ENCODE measurements at regions not wholly inside any gene's neighbourhood (a gene's known extent, or its start where the extent isn't known, plus 50 kb on each side); places are given as distances from the start of the nearest gene placed in this dataset.

- no peak for DNase-seq (ENCODE audit: low read depth, low spot score)
- H4K20me1 ChIP-seq (ENCODE audit: control insufficient read depth, insufficient read depth), result no peaks in the 10 kb centered on the region
- ChIA-PET POLR2A (no interaction called here), SMC1A (ENCODE audit: uncharacterized antibody, unreplicated experiment) (no interaction called here), CTCF (no interaction called here), RAD21 (ENCODE audit: unreplicated experiment) (no interaction called here)
- 0% methylated on average over 3 of the region's 3 CpGs for WGBS (ENCODE audit: insufficient coverage, insufficient replicate concordance, low lambda C conversion rate, missing lambda C conversion rate)
- no peaks in the 10 kb centered on the region for H3K9me3 ChIP-seq (replicated peaks; ENCODE audit: control insufficient read depth, insufficient read depth, low read length)
- no peaks in the 10 kb centered on the region for H3K79me2 ChIP-seq (ENCODE audit: control insufficient read depth, insufficient read depth, low read length)
- H3K9ac ChIP-seq (ENCODE audit: control insufficient read depth, insufficient read depth, low read length), result no peak overlapping the region
- ATAC-seq, result no peak
- H2AFZ ChIP-seq (ENCODE audit: control insufficient read depth, low read depth, low read length), result no peak overlapping the region
- no peaks in the 10 kb centered on the region for H3K36me3 ChIP-seq (ENCODE audit: control insufficient read depth in 2 of 2, insufficient read depth in 2 of 2, low read length in 1 of 2)
- H3K27ac ChIP-seq (ENCODE audit: control insufficient read depth, insufficient read depth), result no peak overlapping the region
- BruUV-seq (replicated peaks), result no TSS peak
- H3K4me1 ChIP-seq (ENCODE audit: control insufficient read depth, insufficient read depth, low read length), result no peaks in the 10 kb centered on the region
- H3K27me3 ChIP-seq (replicated peaks in 1 of 2; ENCODE audit: control insufficient read depth in 2 of 2, insufficient read depth in 2 of 2, low read length in 1 of 2), result no peaks in the 10 kb centered on the region
- H3K4me3 ChIP-seq, result no peak overlapping the region
- FAIRE-seq, result no peak
- intact Hi-C loops (cut with micrococcal nuclease; ENCODE audit: unreplicated experiment), result no loop called here
- no peak overlapping the region for H3K4me2 ChIP-seq (ENCODE audit: control insufficient read depth, insufficient read depth)
- in situ Hi-C loops (cut with MboI), result no loop called here
- no peak for TF ChIP-seq EZH2 (IDR thresholded peaks at IDR 0.05; ENCODE audit: borderline replicate concordance, control insufficient read depth, low read depth, low read length)
- TF ChIP-seq HDAC2 (IDR thresholded peaks at IDR 0.05), result no peak
- TF ChIP-seq CHD4 (IDR thresholded peaks at IDR 0.05), result no peak
- TF ChIP-seq CHD2 (IDR thresholded peaks at IDR 0.05; ENCODE audit: borderline replicate concordance, low read depth, low read length), result no peak
- TF ChIP-seq ZNF217 (IDR thresholded peaks at IDR 0.05), result no peak
- no peak for TF ChIP-seq ZBTB40 (IDR thresholded peaks at IDR 0.05; ENCODE audit: borderline replicate concordance)
- TF ChIP-seq NKRF (conservative IDR thresholded peaks at IDR 0.05), result no peak
- no peak for TF ChIP-seq CTCF (IDR thresholded peaks at IDR 0.05 in 2 of 3, conservative IDR thresholded peaks at IDR 0.05 in 1 of 3; ENCODE audit: control insufficient read depth in 2 of 3, extremely low read depth in 1 of 3, insufficient read depth in 1 of 3, low read depth in 3 of 3, low read length in 3 of 3)
- TF ChIP-seq FOXK2 (IDR thresholded peaks at IDR 0.05), result no peak
- no peak for TF ChIP-seq RBBP5 (conservative IDR thresholded peaks at IDR 0.05)
- TF ChIP-seq HCFC1 (IDR thresholded peaks at IDR 0.05; ENCODE audit: low read length), result no peak
- no peak for TF ChIP-seq E4F1 (IDR thresholded peaks at IDR 0.05; ENCODE audit: borderline replicate concordance, partially characterized antibody)
Observed at GRCh38 chr14:86513564-86513963, 983.6 kb downstream of the FLRT2 start.
